IPS-NIHi11 (cell line): ENCODE measurements at regions not wholly inside any gene's neighbourhood (a gene's known extent, or its start where the extent isn't known, plus 50 kb on each side); places are given as distances from the start of the nearest gene placed in this dataset.
"Not testable (repeated sequence)": the region's sequence is repeated elsewhere in the genome, so short reads cannot be mapped to it uniquely, and the experiment has no call there.

Experiments used
- DNase-seq: peaks from one replicate; pipeline ENCODE4 v3.0.0; 2012; ENCODE audit warnings: mixed read lengths, low spot score

GRCh38 chr7:94314413-94315410 is 80.0 kb upstream of the COL1A2 start:
- DNase-seq = no peak

GRCh38 chr7:94321138-94321537 is 73.6 kb upstream of the COL1A2 start:
- not testable (repeated sequence) for DNase-seq

- no peak for DNase-seq
Measured at GRCh38 chr7:94323844-94324243, 70.9 kb upstream of the COL1A2 start.

- no peak for DNase-seq
Measured at GRCh38 chr7:94324380-94325121, 70.1 kb upstream of the COL1A2 start.

GRCh38 chr7:94325122-94325475 is 69.6 kb upstream of the COL1A2 start:
- no peak for DNase-seq

- DNase-seq = peak; percentile 9
Measured at GRCh38 chr7:94330269-94331020, 64.2 kb upstream of the COL1A2 start.

- no peak for DNase-seq
Measured at GRCh38 chr7:94332571-94332970, 62.1 kb upstream of the COL1A2 start.

- DNase-seq = no peak
Measured at GRCh38 chr7:94333810-94334209, 60.9 kb upstream of the COL1A2 start.

- DNase-seq = no peak
Measured at GRCh38 chr7:94335586-94335985, 59.1 kb upstream of the COL1A2 start.

- no peak for DNase-seq
Measured at GRCh38 chr7:94336009-94336408, 58.7 kb upstream of the COL1A2 start.

- no peak for DNase-seq
Measured at GRCh38 chr7:94338921-94339371, 55.7 kb upstream of the COL1A2 start.

- DNase-seq = no peak
Measured at GRCh38 chr7:94344826-94345225, 49.9 kb upstream of the COL1A2 start.
